ENCODE measurements at regions not wholly inside any gene's neighbourhood (a gene's known extent, or its start where the extent isn't known, plus 50 kb on each side); places are given as distances from the start of the nearest gene placed in this dataset.

- no peak for TF ChIP-seq USF2 (IDR thresholded peaks at IDR 0.05; ENCODE audit: borderline replicate concordance, low read depth, low read length)
- no peak for TF ChIP-seq MAX (IDR thresholded peaks at IDR 0.05; ENCODE audit: low read depth, low read length)
- TF ChIP-seq PKNOX1 (IDR thresholded peaks at IDR 0.05) = peak; percentile 75
- no peak for TF ChIP-seq NFYA (IDR thresholded peaks at IDR 0.05; ENCODE audit: borderline replicate concordance, low read depth, low read length)
- no peak for TF ChIP-seq TBL1XR1 (IDR thresholded peaks at IDR 0.05; ENCODE audit: low read depth, low read length)
- TF ChIP-seq BCLAF1 (IDR thresholded peaks at IDR 0.05) = no peak
- no peak for TF ChIP-seq CUX1 (IDR thresholded peaks at IDR 0.05; ENCODE audit: insufficient replicate concordance, low read depth, low read length)
- no peak for TF ChIP-seq HDAC2 (IDR thresholded peaks at IDR 0.05)
- no peak for TF ChIP-seq SIX5 (IDR thresholded peaks at IDR 0.05; ENCODE audit: low read depth, low read length, severe bottlenecking)
- TF ChIP-seq ZBTB40 (IDR thresholded peaks at IDR 0.05; ENCODE audit: borderline replicate concordance) = no peak
- TF ChIP-seq YY1 (IDR thresholded peaks at IDR 0.05; ENCODE audit: low read depth, low read length) = no peak
- no peak for TF ChIP-seq ZNF622 (IDR thresholded peaks at IDR 0.05)
- TF ChIP-seq POLR2A (IDR thresholded peaks at IDR 0.05; ENCODE audit: low read depth, low read length) = no peak
These were observed 57.1 kb upstream of the IGFBP3 start (continued) for GRCh38 chr7:45978010-45978681.
